ENCODE measurements at regions not wholly inside any gene's neighbourhood (a gene's known extent, or its start where the extent isn't known, plus 50 kb on each side); places are given as distances from the start of the nearest gene placed in this dataset.
"Not testable (repeated sequence)": the region's sequence is repeated elsewhere in the genome, so short reads cannot be mapped to it uniquely, and the experiment has no call there.

- 69% methylated on average over 3 of the region's 3 CpGs for WGBS (ENCODE audit: low lambda C conversion rate)
- no peak overlapping the region for H2AFZ ChIP-seq (ENCODE audit: low read depth)
Measured at GRCh38 chr1:221256773-221257172, 377.5 kb downstream of the HLX start.

GRCh38 chr1:221257548-221257947 lies 378.3 kb downstream of the HLX start:
- H2AFZ ChIP-seq (ENCODE audit: low read depth); H3K4me3 ChIP-seq (ENCODE audit: low read depth in 2 of 2, low read length in 1 of 2); CTCF ChIA-PET; H3K4me1 ChIP-seq (ENCODE audit: control insufficient read depth in 1 of 2, insufficient read depth in 2 of 2, low read depth in 1 of 2, low read length in 1 of 2); H3K36me3 ChIP-seq (replicated peaks in 1 of 2; ENCODE audit: control insufficient read depth in 1 of 2, insufficient read depth in 2 of 2, low read length in 1 of 2); H3K27me3 ChIP-seq (ENCODE audit: insufficient read depth); H3K79me2 ChIP-seq (ENCODE audit: insufficient read depth); H3K27ac ChIP-seq (ENCODE audit: low read depth in 2 of 2, low read length in 1 of 2); H3K9me2 ChIP-seq; H4K20me1 ChIP-seq (ENCODE audit: insufficient read depth); H3K9ac ChIP-seq; POLR2A ChIA-PET; H3F3A ChIP-seq (replicated peaks; ENCODE audit: insufficient read depth); H3K9me3 ChIP-seq; DNase-seq; H3K4me2 ChIP-seq: not testable (repeated sequence)
- 33% methylated on average over 1 of the region's 1 CpG for WGBS (ENCODE audit: low lambda C conversion rate)

More at GRCh38 chr1:221256773-221257172, 377.5 kb downstream of the HLX start:
- CTCF ChIA-PET: no interaction called here
- DNase-seq: no peak
- no peaks in the 10 kb centered on the region for H4K20me1 ChIP-seq (ENCODE audit: insufficient read depth)
- H3K9me2 ChIP-seq: no peaks in the 10 kb centered on the region
- no peak for TF ChIP-seq JUND (IDR thresholded peaks at IDR 0.05)
- TF ChIP-seq EZH2phosphoT487 (IDR thresholded peaks at IDR 0.05; ENCODE audit: borderline replicate concordance, low read depth): no peak
- TF ChIP-seq USF2 (IDR thresholded peaks at IDR 0.05; ENCODE audit: borderline replicate concordance, low read depth, low read length): no peak
- TF ChIP-seq CHD2 (IDR thresholded peaks at IDR 0.05; ENCODE audit: low read length, partially characterized antibody): no peak
- no peaks in the 10 kb centered on the region for H3K79me2 ChIP-seq (ENCODE audit: insufficient read depth)
- H3K9me3 ChIP-seq: no peaks in the 10 kb centered on the region
- H3K9ac ChIP-seq: no peak overlapping the region
- H3K36me3 ChIP-seq (replicated peaks in 1 of 2; ENCODE audit: control insufficient read depth in 1 of 2, insufficient read depth in 2 of 2, low read length in 1 of 2): no peaks in the 10 kb centered on the region
- H3K4me1 ChIP-seq (ENCODE audit: control insufficient read depth in 1 of 2, insufficient read depth in 2 of 2, low read depth in 1 of 2, low read length in 1 of 2): no peaks in the 10 kb centered on the region
- H3K4me2 ChIP-seq: no peak overlapping the region
- H3K27me3 ChIP-seq (ENCODE audit: insufficient read depth): no peaks in the 10 kb centered on the region
- POLR2A ChIA-PET: no interaction called here
- no peak overlapping the region for H3K27ac ChIP-seq (ENCODE audit: low read depth in 2 of 2, low read length in 1 of 2)
- H3F3A ChIP-seq (replicated peaks; ENCODE audit: insufficient read depth): no peaks in the 10 kb centered on the region
- no peak overlapping the region for H3K4me3 ChIP-seq (ENCODE audit: low read depth in 2 of 2, low read length in 1 of 2)

GRCh38 chr1:221262677-221263076 lies 383.4 kb downstream of the HLX start:
- H3K4me1 ChIP-seq (ENCODE audit: control insufficient read depth in 1 of 2, insufficient read depth in 2 of 2, low read depth in 1 of 2, low read length in 1 of 2); H3K9me2 ChIP-seq; H3K27me3 ChIP-seq (ENCODE audit: insufficient read depth); POLR2A ChIA-PET; H3K4me2 ChIP-seq; H3K79me2 ChIP-seq (ENCODE audit: insufficient read depth); H4K20me1 ChIP-seq (ENCODE audit: insufficient read depth); H3F3A ChIP-seq (replicated peaks; ENCODE audit: insufficient read depth); H3K36me3 ChIP-seq (replicated peaks in 1 of 2; ENCODE audit: control insufficient read depth in 1 of 2, insufficient read depth in 2 of 2, low read length in 1 of 2); H3K27ac ChIP-seq (ENCODE audit: low read depth in 2 of 2, low read length in 1 of 2); H3K9ac ChIP-seq; H3K4me3 ChIP-seq (ENCODE audit: low read depth in 2 of 2, low read length in 1 of 2); DNase-seq; H3K9me3 ChIP-seq; H2AFZ ChIP-seq (ENCODE audit: low read depth): not testable (repeated sequence)
- CTCF ChIA-PET: interaction anchor here (1.6 to 3.3 kb wide), 6 partner anchors 10 to 1193 kb away, joined by 5 to 90 read pairs (median 16); no protein-coding TSS in a partner anchor
- WGBS (ENCODE audit: low lambda C conversion rate): 70% methylated on average over 2 of the region's 7 CpGs
